H1 (cell line): ENCODE measurements at regions not wholly inside any gene's neighbourhood (a gene's known extent, or its start where the extent isn't known, plus 50 kb on each side); places are given as distances from the start of the nearest gene placed in this dataset.

Experiments used
- CTCF ChIA-PET: fragments of 300-600 bp; sonication (Branson Sonifier 250); formaldehyde crosslinking; loops from one replicate; lab custom pipeline; 2021; ENCODE audit not compliant: partially characterized antibody; lab: Charles Lee
- POLR2A ChIA-PET: fragments of 300-600 bp; sonication (Branson Sonifier 250); formaldehyde crosslinking; loops from one replicate; lab custom pipeline; 2021; ENCODE audit warnings: inconsistent platforms; ENCODE audit not compliant: partially characterized antibody; lab: Charles Lee
- DNase-seq, 2 experiments: peaks; one replicate each; pipeline versions ENCODE4 v3.0.0 to v3.0.0-alpha.2; 2010 to 2022; ENCODE audit warnings: low spot score in 2 of 2, low read depth in 1 of 2, mixed read lengths in 1 of 2
- FAIRE-seq: peaks from 2 replicates; lab custom pipeline; 2011; peaks lifted over from hg19 to GRCh38; lab: Jason Lieb, UNC
- H2AFZ ChIP-seq: 2 replicates; pipeline ENCODE4 v1.8.1; 2012; ENCODE audit warnings: low read length, inconsistent platforms
- H2AK5ac ChIP-seq: 2 replicates; pipeline ENCODE4 v1.6.1; 2013; ENCODE audit warnings: low read depth, low read length
- H2BK120ac ChIP-seq: replicated peaks from 2 replicates; pipeline ENCODE3; 2013; ENCODE audit warnings: low read depth, low read length, inconsistent platforms
- H2BK12ac ChIP-seq: 2 replicates; pipeline ENCODE4 v1.6.1; 2013; ENCODE audit warnings: low read depth, low read length
- H2BK15ac ChIP-seq: 2 replicates; pipeline ENCODE4 v1.6.1; 2013; ENCODE audit warnings: low read length
- H2BK20ac ChIP-seq: 2 replicates; pipeline ENCODE4 v1.6.1; 2013; ENCODE audit warnings: low read length
- H2BK5ac ChIP-seq: 2 replicates; pipeline ENCODE4 v1.6.1; 2013; ENCODE audit warnings: low read depth, low read length
- H3K14ac ChIP-seq: 2 replicates; pipeline ENCODE4 v1.6.1; 2013; ENCODE audit warnings: inconsistent platforms; ENCODE audit not compliant: insufficient read length
- H3K18ac ChIP-seq: 2 replicates; pipeline ENCODE4 v1.6.1; 2013; ENCODE audit warnings: low read length; ENCODE audit errors: extremely low read depth
- H3K23ac ChIP-seq: 2 replicates; pipeline ENCODE4 v1.6.1; 2013; ENCODE audit warnings: inconsistent platforms; ENCODE audit not compliant: insufficient read length
- H3K23me2 ChIP-seq: 2 replicates; pipeline ENCODE4 v1.6.1; 2013; ENCODE audit warnings: low read depth, low read length
- H3K27ac ChIP-seq: 2 replicates; pipeline ENCODE4 v1.6.1; 2011; ENCODE audit warnings: low read depth, low read length, inconsistent platforms
- H3K27me3 ChIP-seq, 4 experiments: replicated peaks in 1 of 4; 1 replicate in 1 of 4; 2 replicates in 3 of 4; pipeline versions ENCODE4 v1.6.1 to v1.8.1; 2011 to 2013; ENCODE audit warnings: low read length in 3 of 4, mild to moderate bottlenecking in 3 of 4, inconsistent platforms in 2 of 4, mixed read lengths in 2 of 4, moderate library complexity in 1 of 4; ENCODE audit not compliant: control insufficient read depth in 3 of 4, insufficient read depth in 3 of 4; ENCODE audit errors: extremely low read depth in 1 of 4
- H3K36me3 ChIP-seq, 4 experiments: 2 replicates each; pipeline versions ENCODE4 v1.6.1 to v1.8.1; 2011 to 2013; ENCODE audit warnings: mild to moderate bottlenecking in 4 of 4, low read length in 3 of 4, moderate library complexity in 2 of 4, control low read depth in 1 of 4, inconsistent platforms in 1 of 4; ENCODE audit not compliant: insufficient read depth in 4 of 4, control insufficient read depth in 2 of 4
- H3K4ac ChIP-seq: replicated peaks from 2 replicates; pipeline ENCODE3; 2013; ENCODE audit warnings: low read length, low read depth, mixed read lengths, inconsistent platforms; ENCODE audit not compliant: insufficient read length
- H3K4me1 ChIP-seq, 4 experiments: replicated peaks in 1 of 4; 1 replicate in 1 of 4; 2 replicates in 3 of 4; pipeline versions ENCODE4 v1.6.1 to v1.8.1; 2011 to 2013; ENCODE audit warnings: low read length in 3 of 4, inconsistent platforms in 2 of 4, mixed read lengths in 1 of 4; ENCODE audit not compliant: insufficient read depth in 4 of 4, control insufficient read depth in 3 of 4
- H3K4me2 ChIP-seq, 2 experiments: 2 replicates each; pipeline versions ENCODE4 v1.6.1 to v1.8.1; 2011 to 2013; ENCODE audit warnings: low read depth in 2 of 2, low read length in 2 of 2, control low read depth in 1 of 2, inconsistent platforms in 1 of 2, mild to moderate bottlenecking in 1 of 2; ENCODE audit not compliant: insufficient read depth in 1 of 2
- H3K4me3 ChIP-seq, 4 experiments: fragments of 200-600, 300-600 bp in 1 of 4; sonication (generic), shearing (Covaris generic), sonication (Bioruptor Twin) in 1 of 4; 2 replicates each; pipeline versions ENCODE4 v1.5.1 to v1.8.1; 2011 to 2016; ENCODE audit warnings: low read length in 4 of 4, low read depth in 3 of 4, control low read depth in 2 of 4, inconsistent platforms in 2 of 4, mild to moderate bottlenecking in 2 of 4, mixed read lengths in 1 of 4, moderate library complexity in 1 of 4; ENCODE audit not compliant: insufficient read depth in 2 of 4; ENCODE audit errors: extremely low read depth in 1 of 4
- H3K56ac ChIP-seq: replicated peaks from 2 replicates; pipeline ENCODE3; 2013; ENCODE audit warnings: low read depth, mild to moderate bottlenecking, mixed read lengths, low read length, inconsistent platforms; ENCODE audit not compliant: insufficient read length
- H3K79me1 ChIP-seq: 2 replicates; pipeline ENCODE4 v1.6.1; 2013; ENCODE audit warnings: low read depth, low read length, control low read depth
- H3K79me2 ChIP-seq, 2 experiments: 2 replicates each; pipeline versions ENCODE4 v1.6.1 to v1.8.1; 2012 to 2013; ENCODE audit warnings: low read length in 2 of 2, mild to moderate bottlenecking in 2 of 2, inconsistent platforms in 1 of 2; ENCODE audit not compliant: insufficient read depth in 2 of 2, control insufficient read depth in 1 of 2
- H3K9ac ChIP-seq, 4 experiments: replicated peaks in 1 of 4; 1 replicate in 1 of 4; 2 replicates in 3 of 4; pipeline versions ENCODE4 v1.6.1 to v1.8.1; 2011 to 2013; ENCODE audit warnings: low read depth in 3 of 4, low read length in 3 of 4, control low read depth in 2 of 4, mild to moderate bottlenecking in 2 of 4, moderate library complexity in 2 of 4, inconsistent platforms in 1 of 4; ENCODE audit errors: extremely low read depth in 1 of 4
- H3K9me3 ChIP-seq, 2 experiments: 2 replicates each; pipeline versions ENCODE4 v1.6.1 to v1.8.1; 2012 to 2013; ENCODE audit warnings: mild to moderate bottlenecking in 2 of 2, moderate library complexity in 2 of 2, control low read depth in 1 of 2, inconsistent platforms in 1 of 2, low read depth in 1 of 2, low read length in 1 of 2, mixed read lengths in 1 of 2; ENCODE audit not compliant: insufficient read depth in 2 of 2
- H4K20me1 ChIP-seq, 2 experiments: replicated peaks in 1 of 2; 2 replicates each; pipeline versions ENCODE3 to v1.8.1; 2011 to 2013; ENCODE audit warnings: inconsistent platforms in 2 of 2, low read length in 2 of 2, mild to moderate bottlenecking in 1 of 2; ENCODE audit not compliant: insufficient read depth in 2 of 2, control insufficient read depth in 1 of 2
- H4K5ac ChIP-seq: 2 replicates; pipeline ENCODE4 v1.6.1; 2013; ENCODE audit warnings: low read length, low read depth, mixed read lengths, inconsistent platforms; ENCODE audit not compliant: insufficient read length
- H4K8ac ChIP-seq: 2 replicates; pipeline ENCODE4 v1.8.0; 2013; ENCODE audit warnings: mild to moderate bottlenecking, moderate library complexity, low read length, inconsistent platforms; ENCODE audit not compliant: insufficient read depth; ENCODE audit errors: extremely low read depth
- H4K91ac ChIP-seq: replicated peaks from 2 replicates; pipeline ENCODE3; 2013; ENCODE audit warnings: low read length, mixed read lengths, inconsistent platforms; ENCODE audit not compliant: insufficient read length
- FOSL1 ChIP-seq: IDR thresholded peaks from 2 replicates; pipeline ENCODE4 v1.6.1; 2011; ENCODE audit warnings: mild to moderate bottlenecking, low read depth, low read length, moderate library complexity; ENCODE audit not compliant: insufficient read depth
- SP2 ChIP-seq: IDR thresholded peaks from 2 replicates; pipeline ENCODE4 v1.6.1; 2012; ENCODE audit warnings: mild to moderate bottlenecking, low read length, inconsistent platforms
- ZNF274 ChIP-seq: IDR thresholded peaks from 2 replicates; pipeline ENCODE4 v1.7.0; 2012; ENCODE audit warnings: low read length, borderline replicate concordance; ENCODE audit errors: extremely low read depth
- WGBS, 2 experiments: shearing (Covaris generic) in 1 of 2; methylation state at CpG; one replicate each; pipeline versions ENCODE4 v1.1.6 to v1.1.7; 2013 to 2015; ENCODE audit warnings: low lambda C conversion rate in 2 of 2, mixed read lengths in 2 of 2, inconsistent platforms in 1 of 2, low coverage in 1 of 2, missing lambda C conversion rate in 1 of 2; ENCODE audit not compliant: insufficient replicate concordance in 2 of 2, insufficient coverage in 1 of 2, insufficient read length in 1 of 2; ENCODE audit errors: extremely low coverage in 1 of 2, missing lambda C conversion rate in 1 of 2; 5-methylcytosine and 5-hydroxymethylcytosine counted together

- Histone ChIP-seq H2BK20ac (no peak overlapping the region), H4K20me1 (no peaks in the 10 kb centered on the region), H4K91ac (no peak overlapping the region), H3K9ac (no peak overlapping the region), H3K4me3 (no peak overlapping the region), H3K9me3 (no peaks in the 10 kb centered on the region; a peak in 1 of 4 replicates), H3K56ac (peak overlapping the region; percentile 0), H3K36me3 (no peaks in the 10 kb centered on the region), H3K18ac (no peak overlapping the region), H3K23ac (no peak overlapping the region), H3K79me2 (no peaks in the 10 kb centered on the region), H4K8ac (no peak overlapping the region), H3K4ac (no peak overlapping the region), H3K27ac (no peak overlapping the region), H2BK12ac (no peak overlapping the region), H2AK5ac (no peak overlapping the region), H4K5ac (no peak overlapping the region), H3K4me1 (no peaks in the 10 kb centered on the region; a peak in 1 of 7 replicates), H3K14ac (no peak overlapping the region), H3K4me2 (no peak overlapping the region), H2AFZ (no peak overlapping the region), H3K23me2 (no peaks in the 10 kb centered on the region), H2BK5ac (no peak overlapping the region), H3K79me1 (no peaks in the 10 kb centered on the region), H3K27me3 (peaks cover 0 to 2% (median 0%) of the 10 kb centered on the region in 4 experiments; a peak in 2 of 7 replicates), H2BK15ac (no peak overlapping the region), H2BK120ac (no peak overlapping the region)
- DNase-seq (no peak), FAIRE-seq (no peak)
- no peak for TF ChIP-seq ZNF274
- no peak for TF ChIP-seq FOSL1
- TF ChIP-seq SP2 = no peak
- 96% methylated on average over 10 of the region's 10 CpGs; no CpG with 5 or more reads in 1 of the 2 experiments for WGBS, 2 experiments
- CTCF ChIA-PET = interaction anchor here (2.5 kb wide), 1 partner anchor 10 kb away, joined by 17 read pairs; no protein-coding TSS in a partner anchor
- POLR2A ChIA-PET = no interaction called here
These were observed 791.2 kb downstream of the BRD1 start for GRCh38 chr22:49036513-49036912.
